ENCODE measurements at regions not wholly inside any gene's neighbourhood (a gene's known extent, or its start where the extent isn't known, plus 50 kb on each side); places are given as distances from the start of the nearest gene placed in this dataset.

DNA sequence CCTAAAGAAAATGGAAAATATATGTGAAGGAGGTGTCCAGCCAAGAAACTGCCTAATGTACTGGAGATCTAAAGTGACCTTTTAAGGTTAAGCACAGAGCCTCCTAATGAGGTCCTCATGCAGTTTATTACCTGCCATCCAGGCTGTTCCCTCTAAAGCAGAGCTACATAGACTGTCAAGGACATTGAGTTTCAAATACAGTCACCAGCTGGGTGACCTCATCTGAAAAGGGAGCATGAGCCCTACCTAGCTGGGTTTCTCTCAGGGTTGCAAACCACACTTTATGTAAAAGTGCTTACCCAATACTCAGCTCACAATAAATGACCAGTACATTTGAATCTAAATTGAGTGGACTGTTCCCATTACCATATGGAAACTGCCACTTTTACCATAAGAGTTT is 65.4 kb upstream of the CTNNA2 start:
- TF ChIP-seq POLR2A (IDR thresholded peaks at IDR 0.05): no peak
- TF ChIP-seq, protein P1, sequence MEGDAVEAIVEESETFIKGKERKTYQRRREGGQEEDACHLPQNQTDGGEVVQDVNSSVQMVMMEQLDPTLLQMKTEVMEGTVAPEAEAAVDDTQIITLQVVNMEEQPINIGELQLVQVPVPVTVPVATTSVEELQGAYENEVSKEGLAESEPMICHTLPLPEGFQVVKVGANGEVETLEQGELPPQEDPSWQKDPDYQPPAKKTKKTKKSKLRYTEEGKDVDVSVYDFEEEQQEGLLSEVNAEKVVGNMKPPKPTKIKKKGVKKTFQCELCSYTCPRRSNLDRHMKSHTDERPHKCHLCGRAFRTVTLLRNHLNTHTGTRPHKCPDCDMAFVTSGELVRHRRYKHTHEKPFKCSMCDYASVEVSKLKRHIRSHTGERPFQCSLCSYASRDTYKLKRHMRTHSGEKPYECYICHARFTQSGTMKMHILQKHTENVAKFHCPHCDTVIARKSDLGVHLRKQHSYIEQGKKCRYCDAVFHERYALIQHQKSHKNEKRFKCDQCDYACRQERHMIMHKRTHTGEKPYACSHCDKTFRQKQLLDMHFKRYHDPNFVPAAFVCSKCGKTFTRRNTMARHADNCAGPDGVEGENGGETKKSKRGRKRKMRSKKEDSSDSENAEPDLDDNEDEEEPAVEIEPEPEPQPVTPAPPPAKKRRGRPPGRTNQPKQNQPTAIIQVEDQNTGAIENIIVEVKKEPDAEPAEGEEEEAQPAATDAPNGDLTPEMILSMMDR (IDR thresholded peaks at IDR 0.05): no peak
- TF ChIP-seq POLR2AphosphoS5 (IDR thresholded peaks at IDR 0.05): no peak
